GM12873 (cell line): ENCODE measurements at regions not wholly inside any gene's neighbourhood (a gene's known extent, or its start where the extent isn't known, plus 50 kb on each side); places are given as distances from the start of the nearest gene placed in this dataset.

ENCODE experiments used
- TF ChIP-seq, protein P1 (sequence below): IDR thresholded peaks from 2 replicates; pipeline ENCODE4 v1.5.1; 2012; ENCODE audit warnings: low read depth, mild to moderate bottlenecking, moderate library complexity, low read length, control low read depth; ENCODE audit not compliant: insufficient read depth; ENCODE audit errors: missing control alignments

DNA sequence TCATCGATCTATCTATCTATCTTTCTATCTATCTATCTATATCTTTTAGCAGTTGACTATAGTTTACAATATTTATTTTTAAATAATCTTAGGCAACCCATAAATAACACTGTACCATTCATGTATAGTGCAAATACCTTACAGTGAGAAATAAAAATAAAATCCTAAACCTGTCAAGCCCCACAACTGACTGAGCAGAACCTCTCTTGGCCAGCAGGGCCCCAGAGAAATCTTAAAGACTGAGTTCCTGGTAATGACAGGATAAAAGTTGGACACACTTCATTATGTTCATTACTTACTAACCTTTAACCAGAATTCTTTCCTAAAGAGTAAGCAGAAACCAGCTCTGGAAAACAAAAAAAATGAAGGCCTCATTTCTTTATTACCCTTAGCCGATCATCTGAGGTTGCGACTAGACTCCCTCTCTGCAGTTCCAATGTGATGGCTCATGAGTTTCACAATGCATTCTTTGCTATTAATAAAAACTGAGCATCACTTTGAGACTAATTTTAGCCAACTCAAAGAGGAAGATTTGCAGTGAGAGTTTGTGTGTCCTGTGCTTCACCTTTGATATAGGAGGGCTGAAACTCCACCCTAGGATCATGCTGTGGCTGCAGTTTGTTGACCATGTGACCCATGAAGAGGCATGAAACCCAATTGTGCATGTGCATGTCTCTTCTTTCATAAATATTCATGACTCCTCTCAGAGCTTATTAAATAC is 1072.0 kb downstream of the NSUN3 start:
- TF ChIP-seq, protein P1, sequence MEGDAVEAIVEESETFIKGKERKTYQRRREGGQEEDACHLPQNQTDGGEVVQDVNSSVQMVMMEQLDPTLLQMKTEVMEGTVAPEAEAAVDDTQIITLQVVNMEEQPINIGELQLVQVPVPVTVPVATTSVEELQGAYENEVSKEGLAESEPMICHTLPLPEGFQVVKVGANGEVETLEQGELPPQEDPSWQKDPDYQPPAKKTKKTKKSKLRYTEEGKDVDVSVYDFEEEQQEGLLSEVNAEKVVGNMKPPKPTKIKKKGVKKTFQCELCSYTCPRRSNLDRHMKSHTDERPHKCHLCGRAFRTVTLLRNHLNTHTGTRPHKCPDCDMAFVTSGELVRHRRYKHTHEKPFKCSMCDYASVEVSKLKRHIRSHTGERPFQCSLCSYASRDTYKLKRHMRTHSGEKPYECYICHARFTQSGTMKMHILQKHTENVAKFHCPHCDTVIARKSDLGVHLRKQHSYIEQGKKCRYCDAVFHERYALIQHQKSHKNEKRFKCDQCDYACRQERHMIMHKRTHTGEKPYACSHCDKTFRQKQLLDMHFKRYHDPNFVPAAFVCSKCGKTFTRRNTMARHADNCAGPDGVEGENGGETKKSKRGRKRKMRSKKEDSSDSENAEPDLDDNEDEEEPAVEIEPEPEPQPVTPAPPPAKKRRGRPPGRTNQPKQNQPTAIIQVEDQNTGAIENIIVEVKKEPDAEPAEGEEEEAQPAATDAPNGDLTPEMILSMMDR = no peak

DNA sequence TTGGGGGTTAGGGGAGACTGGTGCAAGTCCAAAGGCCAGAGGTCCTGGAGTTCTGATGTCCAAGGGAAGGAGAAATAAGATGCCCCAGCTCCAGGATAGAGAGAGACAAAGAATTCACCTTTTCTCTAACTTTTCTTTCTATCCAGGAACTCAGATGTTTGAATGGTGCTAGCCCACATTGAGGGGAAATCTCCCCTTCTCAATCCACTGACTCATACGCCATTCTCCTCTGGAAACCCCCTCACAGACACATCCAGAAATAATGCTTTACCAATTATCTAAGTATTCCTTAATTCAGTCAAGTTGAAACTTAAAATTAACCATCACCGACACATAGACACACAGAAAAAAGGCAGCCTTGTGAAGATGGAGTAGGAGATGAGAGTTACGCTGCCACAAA is 1085.2 kb downstream of the NSUN3 start:
- TF ChIP-seq, protein P1 = no peak

DNA sequence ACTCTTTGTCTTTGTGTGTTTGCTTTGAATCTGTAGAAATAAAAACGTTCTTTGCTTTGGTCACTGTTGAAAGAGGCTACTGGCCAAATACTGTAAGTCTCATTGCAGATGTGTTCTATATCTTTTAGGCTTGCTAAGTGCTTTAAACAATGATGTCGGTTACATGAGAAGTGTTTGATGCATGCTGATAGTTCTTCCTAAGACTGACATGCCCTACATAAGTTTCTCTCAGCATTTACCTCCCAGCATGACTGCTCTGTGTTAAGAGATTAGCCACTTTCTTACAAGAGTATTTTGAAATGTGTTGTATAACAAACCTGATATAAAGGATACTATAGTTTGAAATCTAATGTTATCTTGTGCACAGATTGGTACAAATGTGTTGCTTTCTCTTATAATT is 1088.7 kb downstream of the NSUN3 start:
- TF ChIP-seq, protein P1 = no peak

DNA sequence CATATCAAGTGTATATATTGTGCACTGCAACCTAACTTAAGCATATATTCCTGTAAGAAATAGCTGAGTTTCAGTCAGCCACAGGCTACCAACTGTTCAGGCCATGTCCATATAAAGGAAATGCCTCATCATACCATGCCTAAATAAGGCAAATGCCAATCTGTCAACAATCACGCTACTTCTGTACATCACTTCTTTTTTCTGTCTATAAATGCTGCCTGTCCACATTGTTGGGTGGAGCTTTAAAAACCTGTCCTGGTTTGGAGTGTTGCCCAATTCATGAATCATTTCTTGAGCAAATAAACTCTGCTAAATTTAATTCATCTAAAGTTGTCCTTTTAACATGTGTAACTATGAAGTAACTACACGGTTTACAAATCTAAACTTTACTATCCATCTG is 1091.9 kb downstream of the NSUN3 start:
- TF ChIP-seq, protein P1 = no peak

DNA sequence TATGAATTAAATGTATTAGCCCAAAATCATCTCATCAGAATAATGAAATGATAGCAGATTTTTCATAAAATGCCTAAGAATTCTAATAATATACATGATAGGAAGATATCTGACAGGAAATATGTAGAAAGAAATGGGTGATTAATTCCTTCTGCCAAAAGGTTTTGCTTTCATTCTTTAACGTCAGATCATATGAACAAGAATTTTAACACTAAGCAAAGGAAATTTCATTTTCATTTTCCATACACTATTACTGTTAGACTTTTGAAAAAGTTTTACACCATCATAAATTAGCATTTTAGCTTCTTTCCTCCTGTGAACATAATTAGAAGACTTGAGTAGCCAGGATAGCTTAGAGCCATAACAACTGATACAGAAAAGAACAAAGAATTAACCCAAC is 1099.9 kb downstream of the NSUN3 start:
- TF ChIP-seq, protein P1 = no peak

DNA sequence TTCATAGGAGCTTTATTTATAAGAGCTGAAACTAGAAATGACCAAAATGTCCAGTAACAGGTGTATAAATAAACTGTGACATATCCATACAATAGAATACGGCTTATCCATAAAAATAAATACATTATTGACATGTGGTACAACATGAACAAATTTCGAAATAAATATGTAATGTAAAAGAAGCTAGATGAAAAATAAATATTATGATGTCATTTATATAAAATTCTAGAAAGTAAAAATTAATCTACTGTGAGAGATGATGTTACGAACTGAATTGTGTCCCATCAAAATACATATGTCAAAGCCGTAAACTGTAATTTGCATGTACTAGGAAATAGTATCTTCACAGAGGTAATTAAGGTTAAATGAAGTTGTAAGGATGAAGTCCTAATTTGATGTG is 1104.9 kb downstream of the NSUN3 start:
- TF ChIP-seq, protein P1 = no peak

DNA sequence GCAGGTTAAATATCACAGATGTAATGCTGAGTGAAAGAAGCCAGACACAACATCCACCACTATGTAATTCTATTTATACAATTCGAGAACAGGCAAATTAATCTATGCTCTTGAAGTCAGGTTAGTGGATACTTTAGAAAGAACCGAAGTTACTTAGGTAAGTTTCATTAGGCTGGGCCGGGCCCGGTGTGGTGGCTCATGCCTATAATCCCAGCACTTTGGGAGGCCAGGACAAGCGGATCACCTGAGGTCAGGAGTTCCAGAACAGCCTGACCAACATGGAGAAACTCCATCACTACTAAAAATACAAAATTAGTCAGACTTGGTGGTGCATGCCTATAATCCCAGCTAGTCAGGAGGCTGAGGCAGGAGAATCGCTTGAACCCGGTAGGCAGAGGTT is 1105.7 kb downstream of the NSUN3 start:
- TF ChIP-seq, protein P1 = no peak
